SK-N-SH treated with all-trans-retinoic acid at 6 μM for 48 hours (cell line): ENCODE measurements at regions not wholly inside any gene's neighbourhood (a gene's known extent, or its start where the extent isn't known, plus 50 kb on each side); places are given as distances from the start of the nearest gene placed in this dataset.

ENCODE experiments used
- ATAC-seq: fragments of 200-7000 bp; cut with Tn5 transposase; 3 replicates; pipeline ENCODE4 v1.9.1; 2020; ENCODE audit warnings: mild to moderate bottlenecking, moderate library complexity
- CSDC2 ChIP-seq: fragments of 250-450 bp; sonication (Bioruptor Pico); IDR thresholded peaks from 2 replicates; pipeline ENCODE4 v1.5.0; 2020; ENCODE audit warnings: mild to moderate bottlenecking, moderate library complexity
- ESRRG ChIP-seq: fragments of 250-450 bp; sonication (Bioruptor Pico); IDR thresholded peaks from 2 replicates; pipeline ENCODE4 v1.6.1; 2021; ENCODE audit warnings: mild to moderate bottlenecking
- GLIS3 ChIP-seq: fragments of 250-450 bp; sonication (Bioruptor Pico); IDR thresholded peaks from 2 replicates; pipeline ENCODE4 v1.5.0; 2020; ENCODE audit warnings: mild to moderate bottlenecking, moderate library complexity
- ISL1 ChIP-seq: fragments of 250-450 bp; sonication (Bioruptor Pico); IDR thresholded peaks from 2 replicates; pipeline ENCODE4 v2.1.2; 2022; ENCODE audit warnings: mild to moderate bottlenecking, moderate library complexity
- PATZ1 ChIP-seq: fragments of 250-450 bp; sonication (Bioruptor Pico); IDR thresholded peaks from 2 replicates; pipeline ENCODE4 v1.8.0; 2020; ENCODE audit warnings: mild to moderate bottlenecking, moderate library complexity, borderline replicate concordance
- RARB ChIP-seq: fragments of 250-450 bp; sonication (Bioruptor Pico); IDR thresholded peaks from 2 replicates; pipeline ENCODE4 v1.8.0; 2021; ENCODE audit warnings: mild to moderate bottlenecking, moderate library complexity
- TCF4 ChIP-seq: fragments of 250-450 bp; sonication (Bioruptor Pico); IDR thresholded peaks from 2 replicates; pipeline ENCODE4 v1.8.0; 2021; ENCODE audit warnings: mild to moderate bottlenecking, moderate library complexity, borderline replicate concordance
- ZC3H10 ChIP-seq: fragments of 250-450 bp; sonication (Bioruptor Pico); IDR thresholded peaks from 2 replicates; pipeline ENCODE4 v1.5.1; 2021; ENCODE audit warnings: mild to moderate bottlenecking, moderate library complexity
- ZFP3 ChIP-seq: fragments of 250-450 bp; sonication (Bioruptor Pico); IDR thresholded peaks from 2 replicates; pipeline ENCODE4 v1.5.0; 2020; ENCODE audit warnings: mild to moderate bottlenecking, moderate library complexity
- ZFP30 ChIP-seq: fragments of 450-650 bp; formaldehyde crosslinking; IDR thresholded peaks from 2 replicates; pipeline ENCODE4 v1.5.0; 2022; ENCODE audit warnings: mild to moderate bottlenecking, moderate library complexity
- ZNF565 ChIP-seq: fragments of 450-650 bp; formaldehyde crosslinking; conservative IDR thresholded peaks from 2 replicates; pipeline ENCODE4 v1.5.0; 2020; ENCODE audit warnings: low read depth, mild to moderate bottlenecking, moderate library complexity
- ZNF70 ChIP-seq: fragments of 450-650 bp; formaldehyde crosslinking; IDR thresholded peaks from 2 replicates; pipeline ENCODE4 v1.5.0; 2020; ENCODE audit warnings: mild to moderate bottlenecking, moderate library complexity
- ZNF8 ChIP-seq: fragments of 450-650 bp; formaldehyde crosslinking; IDR thresholded peaks from 2 replicates; pipeline ENCODE4 v1.5.0; 2020; ENCODE audit warnings: mild to moderate bottlenecking, moderate library complexity
- TF ChIP-seq, protein P1 (sequence below): fragments of 250-450 bp; sonication (Bioruptor Pico); IDR thresholded peaks from 2 replicates; pipeline ENCODE4 v1.5.1; 2021; ENCODE audit warnings: mild to moderate bottlenecking, moderate library complexity
- TF ChIP-seq, protein P2 (sequence below): fragments of 250-450 bp; sonication (Bioruptor Pico); IDR thresholded peaks from 2 replicates; pipeline ENCODE4 v1.5.0; 2020; ENCODE audit warnings: mild to moderate bottlenecking, moderate library complexity
- TF ChIP-seq, protein P3 (sequence below): fragments of 250-450 bp; sonication (Bioruptor Pico); IDR thresholded peaks from 2 replicates; pipeline ENCODE4 v1.5.1; 2020; ENCODE audit warnings: low read depth, mild to moderate bottlenecking, moderate library complexity
- TF ChIP-seq, protein P4 (sequence below): fragments of 250-450 bp; sonication (Bioruptor Pico); IDR thresholded peaks from 2 replicates; pipeline ENCODE4 v1.8.0; 2021; ENCODE audit warnings: low read depth, mild to moderate bottlenecking, moderate library complexity, borderline replicate concordance

- ATAC-seq = no peak
- TF ChIP-seq ZFP3 (CRISPR knock-in tag) (no peak), TCF4 (CRISPR knock-in tag) (no peak), ZNF8 (CRISPR knock-in tag) (no peak), PATZ1 (CRISPR knock-in tag) (no peak)
- TF ChIP-seq, protein P1, sequence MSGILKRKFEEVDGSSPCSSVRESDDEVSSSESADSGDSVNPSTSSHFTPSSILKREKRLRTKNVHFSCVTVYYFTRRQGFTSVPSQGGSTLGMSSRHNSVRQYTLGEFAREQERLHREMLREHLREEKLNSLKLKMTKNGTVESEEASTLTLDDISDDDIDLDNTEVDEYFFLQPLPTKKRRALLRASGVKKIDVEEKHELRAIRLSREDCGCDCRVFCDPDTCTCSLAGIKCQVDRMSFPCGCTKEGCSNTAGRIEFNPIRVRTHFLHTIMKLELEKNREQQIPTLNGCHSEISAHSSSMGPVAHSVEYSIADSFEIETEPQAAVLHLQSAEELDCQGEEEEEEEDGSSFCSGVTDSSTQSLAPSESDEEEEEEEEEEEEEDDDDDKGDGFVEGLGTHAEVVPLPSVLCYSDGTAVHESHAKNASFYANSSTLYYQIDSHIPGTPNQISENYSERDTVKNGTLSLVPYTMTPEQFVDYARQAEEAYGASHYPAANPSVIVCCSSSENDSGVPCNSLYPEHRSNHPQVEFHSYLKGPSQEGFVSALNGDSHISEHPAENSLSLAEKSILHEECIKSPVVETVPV = no peak
- TF ChIP-seq, protein P2, sequence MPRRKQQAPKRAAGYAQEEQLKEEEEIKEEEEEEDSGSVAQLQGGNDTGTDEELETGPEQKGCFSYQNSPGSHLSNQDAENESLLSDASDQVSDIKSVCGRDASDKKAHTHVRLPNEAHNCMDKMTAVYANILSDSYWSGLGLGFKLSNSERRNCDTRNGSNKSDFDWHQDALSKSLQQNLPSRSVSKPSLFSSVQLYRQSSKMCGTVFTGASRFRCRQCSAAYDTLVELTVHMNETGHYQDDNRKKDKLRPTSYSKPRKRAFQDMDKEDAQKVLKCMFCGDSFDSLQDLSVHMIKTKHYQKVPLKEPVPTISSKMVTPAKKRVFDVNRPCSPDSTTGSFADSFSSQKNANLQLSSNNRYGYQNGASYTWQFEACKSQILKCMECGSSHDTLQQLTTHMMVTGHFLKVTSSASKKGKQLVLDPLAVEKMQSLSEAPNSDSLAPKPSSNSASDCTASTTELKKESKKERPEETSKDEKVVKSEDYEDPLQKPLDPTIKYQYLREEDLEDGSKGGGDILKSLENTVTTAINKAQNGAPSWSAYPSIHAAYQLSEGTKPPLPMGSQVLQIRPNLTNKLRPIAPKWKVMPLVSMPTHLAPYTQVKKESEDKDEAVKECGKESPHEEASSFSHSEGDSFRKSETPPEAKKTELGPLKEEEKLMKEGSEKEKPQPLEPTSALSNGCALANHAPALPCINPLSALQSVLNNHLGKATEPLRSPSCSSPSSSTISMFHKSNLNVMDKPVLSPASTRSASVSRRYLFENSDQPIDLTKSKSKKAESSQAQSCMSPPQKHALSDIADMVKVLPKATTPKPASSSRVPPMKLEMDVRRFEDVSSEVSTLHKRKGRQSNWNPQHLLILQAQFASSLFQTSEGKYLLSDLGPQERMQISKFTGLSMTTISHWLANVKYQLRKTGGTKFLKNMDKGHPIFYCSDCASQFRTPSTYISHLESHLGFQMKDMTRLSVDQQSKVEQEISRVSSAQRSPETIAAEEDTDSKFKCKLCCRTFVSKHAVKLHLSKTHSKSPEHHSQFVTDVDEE (CRISPR knock-in tag) = no peak
Measured at GRCh38 chrX:26788402-26788998, 572.5 kb downstream of the MAGEB5 start.

- ATAC-seq = peak; percentile 81
- TF ChIP-seq, protein P2 (CRISPR knock-in tag) = no peak
- TF ChIP-seq, protein P3, sequence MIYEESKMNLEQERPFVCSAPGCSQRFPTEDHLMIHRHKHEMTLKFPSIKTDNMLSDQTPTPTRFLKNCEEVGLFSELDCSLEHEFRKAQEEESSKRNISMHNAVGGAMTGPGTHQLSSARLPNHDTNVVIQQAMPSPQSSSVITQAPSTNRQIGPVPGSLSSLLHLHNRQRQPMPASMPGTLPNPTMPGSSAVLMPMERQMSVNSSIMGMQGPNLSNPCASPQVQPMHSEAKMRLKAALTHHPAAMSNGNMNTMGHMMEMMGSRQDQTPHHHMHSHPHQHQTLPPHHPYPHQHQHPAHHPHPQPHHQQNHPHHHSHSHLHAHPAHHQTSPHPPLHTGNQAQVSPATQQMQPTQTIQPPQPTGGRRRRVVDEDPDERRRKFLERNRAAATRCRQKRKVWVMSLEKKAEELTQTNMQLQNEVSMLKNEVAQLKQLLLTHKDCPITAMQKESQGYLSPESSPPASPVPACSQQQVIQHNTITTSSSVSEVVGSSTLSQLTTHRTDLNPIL (CRISPR knock-in tag) = no peak
- TF ChIP-seq, protein P4, sequence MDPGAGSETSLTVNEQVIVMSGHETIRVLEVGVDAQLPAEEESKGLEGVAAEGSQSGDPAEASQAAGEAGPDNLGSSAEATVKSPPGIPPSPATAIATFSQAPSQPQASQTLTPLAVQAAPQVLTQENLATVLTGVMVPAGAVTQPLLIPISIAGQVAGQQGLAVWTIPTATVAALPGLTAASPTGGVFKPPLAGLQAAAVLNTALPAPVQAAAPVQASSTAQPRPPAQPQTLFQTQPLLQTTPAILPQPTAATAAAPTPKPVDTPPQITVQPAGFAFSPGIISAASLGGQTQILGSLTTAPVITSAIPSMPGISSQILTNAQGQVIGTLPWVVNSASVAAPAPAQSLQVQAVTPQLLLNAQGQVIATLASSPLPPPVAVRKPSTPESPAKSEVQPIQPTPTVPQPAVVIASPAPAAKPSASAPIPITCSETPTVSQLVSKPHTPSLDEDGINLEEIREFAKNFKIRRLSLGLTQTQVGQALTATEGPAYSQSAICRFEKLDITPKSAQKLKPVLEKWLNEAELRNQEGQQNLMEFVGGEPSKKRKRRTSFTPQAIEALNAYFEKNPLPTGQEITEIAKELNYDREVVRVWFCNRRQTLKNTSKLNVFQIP (CRISPR knock-in tag) = no peak
- no peak for TF ChIP-seq ZNF565 (CRISPR knock-in tag)
- no peak for TF ChIP-seq ZNF70 (CRISPR knock-in tag)
- TF ChIP-seq ZC3H10 (CRISPR knock-in tag) = no peak
- TF ChIP-seq ISL1 (CRISPR knock-in tag) = no peak
- peak; percentile 94 for TF ChIP-seq ESRRG (CRISPR knock-in tag)
Measured at GRCh38 chrX:26783512-26784225, 567.7 kb downstream of the MAGEB5 start.

GRCh38 chrX:26778320-26778888 is 562.4 kb downstream of the MAGEB5 start:
- TF ChIP-seq ISL1 (CRISPR knock-in tag) (no peak), ZFP30 (CRISPR knock-in tag) (no peak), RARB (CRISPR knock-in tag) (no peak), ESRRG (CRISPR knock-in tag) (no peak), TCF4 (CRISPR knock-in tag) (no peak), ZNF565 (CRISPR knock-in tag) (no peak), CSDC2 (CRISPR knock-in tag) (no peak), GLIS3 (no peak)
- TF ChIP-seq, protein P2 (CRISPR knock-in tag) = no peak
- TF ChIP-seq, all 23 proteins: peak for 0
- ATAC-seq = no peak
